ENCODE measurements at regions not wholly inside any gene's neighbourhood (a gene's known extent, or its start where the extent isn't known, plus 50 kb on each side); places are given as distances from the start of the nearest gene placed in this dataset.

DNA sequence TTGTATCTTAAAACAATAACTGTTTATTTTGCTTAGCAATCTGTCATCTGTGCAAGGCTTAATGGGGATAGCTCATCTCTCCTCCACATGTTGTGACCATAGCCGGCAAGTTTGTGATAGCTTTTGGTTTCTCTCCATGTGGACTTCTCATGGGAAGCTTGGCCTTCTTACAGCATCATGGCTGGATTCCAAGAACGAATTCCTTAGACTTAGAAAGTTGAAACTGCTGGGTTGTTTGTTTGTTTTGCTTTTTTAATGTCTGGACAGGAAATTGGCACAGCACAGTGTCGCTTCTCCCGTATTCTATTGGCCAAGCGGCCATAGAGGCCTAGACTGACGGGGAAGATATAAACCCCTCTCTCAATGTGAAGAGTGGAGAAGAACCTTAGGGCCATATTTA, 61.0 kb upstream of the PRDM9 start:
- no peaks in the 10 kb centered on the region for H3K36me3 Mint-ChIP-seq (ENCODE audit: insufficient read depth in 1 of 3, low read depth in 3 of 3)
- H2BK5ac ChIP-seq (ENCODE audit: insufficient read length, low read length), result no peak overlapping the region
- H3K9me3 Mint-ChIP-seq, result no peaks in the 10 kb centered on the region; a peak in 1 of 5 replicates
- no peak for DNase-seq
- no CpG with 5 or more reads among the region's 6 CpGs for WGBS (ENCODE audit: extremely low coverage, insufficient read length, low lambda C conversion rate)
- H3K4me3 Mint-ChIP-seq, result no peak overlapping the region
- no peaks in the 10 kb centered on the region for H3K27me3 ChIP-seq (ENCODE audit: insufficient read depth, low read length)
- no peak overlapping the region for H2BK20ac ChIP-seq (ENCODE audit: low read depth, low read length, poor library complexity, severe bottlenecking)
- no peaks in the 10 kb centered on the region for H4K20me1 ChIP-seq (ENCODE audit: control insufficient read depth, insufficient read depth, insufficient read length)
- TF ChIP-seq, protein P1, sequence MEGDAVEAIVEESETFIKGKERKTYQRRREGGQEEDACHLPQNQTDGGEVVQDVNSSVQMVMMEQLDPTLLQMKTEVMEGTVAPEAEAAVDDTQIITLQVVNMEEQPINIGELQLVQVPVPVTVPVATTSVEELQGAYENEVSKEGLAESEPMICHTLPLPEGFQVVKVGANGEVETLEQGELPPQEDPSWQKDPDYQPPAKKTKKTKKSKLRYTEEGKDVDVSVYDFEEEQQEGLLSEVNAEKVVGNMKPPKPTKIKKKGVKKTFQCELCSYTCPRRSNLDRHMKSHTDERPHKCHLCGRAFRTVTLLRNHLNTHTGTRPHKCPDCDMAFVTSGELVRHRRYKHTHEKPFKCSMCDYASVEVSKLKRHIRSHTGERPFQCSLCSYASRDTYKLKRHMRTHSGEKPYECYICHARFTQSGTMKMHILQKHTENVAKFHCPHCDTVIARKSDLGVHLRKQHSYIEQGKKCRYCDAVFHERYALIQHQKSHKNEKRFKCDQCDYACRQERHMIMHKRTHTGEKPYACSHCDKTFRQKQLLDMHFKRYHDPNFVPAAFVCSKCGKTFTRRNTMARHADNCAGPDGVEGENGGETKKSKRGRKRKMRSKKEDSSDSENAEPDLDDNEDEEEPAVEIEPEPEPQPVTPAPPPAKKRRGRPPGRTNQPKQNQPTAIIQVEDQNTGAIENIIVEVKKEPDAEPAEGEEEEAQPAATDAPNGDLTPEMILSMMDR (conservative IDR thresholded peaks at IDR 0.05), result no peak
- H3K79me1 ChIP-seq (ENCODE audit: insufficient read depth, low read depth, low read length, poor library complexity, severe bottlenecking), result no peaks in the 10 kb centered on the region
- H3K14ac ChIP-seq (ENCODE audit: insufficient read depth, low read length), result no peak overlapping the region
- no peak overlapping the region for H3K56ac ChIP-seq (ENCODE audit: insufficient read length, low read depth, low read length)
- H3K79me2 ChIP-seq (ENCODE audit: insufficient read depth, low read length), result no peaks in the 10 kb centered on the region
- H3K4me2 ChIP-seq (ENCODE audit: insufficient read depth, insufficient read length, low read length), result no peak overlapping the region
- H3K9ac ChIP-seq (ENCODE audit: extremely low read depth, insufficient read length, low read length), result no peak overlapping the region
- H2AFZ ChIP-seq (ENCODE audit: low read length), result no peak overlapping the region
- H2BK12ac ChIP-seq (ENCODE audit: insufficient read length, low read depth, low read length), result no peak overlapping the region
- no peak overlapping the region for H2BK120ac ChIP-seq (ENCODE audit: low read depth, low read length, poor library complexity, severe bottlenecking)
- no peak overlapping the region for H3T11ph ChIP-seq (ENCODE audit: low read length)
- H4K5ac ChIP-seq (ENCODE audit: insufficient read length, low read depth, low read length), result no peak overlapping the region
- no peaks in the 10 kb centered on the region for H3K27me3 Mint-ChIP-seq (ENCODE audit: low read depth)
- no peak overlapping the region for H2BK15ac ChIP-seq (ENCODE audit: low read depth, low read length)
- H4K8ac ChIP-seq (replicated peaks; ENCODE audit: insufficient read length, low read depth, low read length), result no peak overlapping the region
- H3K4me1 ChIP-seq (ENCODE audit: insufficient read depth, low read length), result no peaks in the 10 kb centered on the region
- no peak overlapping the region for H3K4ac ChIP-seq (ENCODE audit: low read depth, low read length)
- no peaks in the 10 kb centered on the region for H3K9me3 ChIP-seq (ENCODE audit: control insufficient read depth, low read depth, low read length)
- H2AK5ac ChIP-seq (ENCODE audit: insufficient read length, low read length), result no peak overlapping the region
- no peaks in the 10 kb centered on the region for H3K23me2 ChIP-seq (ENCODE audit: insufficient read length, low read depth, low read length, poor library complexity, severe bottlenecking)
- H3K23ac ChIP-seq (ENCODE audit: insufficient read length, low read depth, low read length), result no peak overlapping the region
- H3K27ac Mint-ChIP-seq, result no peak overlapping the region
- no peaks in the 10 kb centered on the region for H3K4me1 Mint-ChIP-seq
- no peak overlapping the region for H3K18ac ChIP-seq (ENCODE audit: insufficient read length, low read depth, low read length)
- no peak overlapping the region for H3K27ac ChIP-seq (ENCODE audit: insufficient read length, low read depth, low read length)
- no peak overlapping the region for H4K91ac ChIP-seq (ENCODE audit: insufficient read length, low read depth, low read length)

All from H9 (cell line).